Spinal cord (tissue), 10 donors: ENCODE measurements at regions not wholly inside any gene's neighbourhood (a gene's known extent, or its start where the extent isn't known, plus 50 kb on each side); places are given as distances from the start of the nearest gene placed in this dataset. TPM values are rescaled to one million over a fixed set of nuclear protein-coding genes. Genes with fewer than 3 reads are reported as not detected.
"Not testable (repeated sequence)": the region's sequence is repeated elsewhere in the genome, so short reads cannot be mapped to it uniquely, and the experiment has no call there.

Experiments
- DNase-seq, 6 donors: peaks; one replicate each; pipeline versions ENCODE4 v3.0.0 to v3.0.0-alpha.2; 2013 to 2015; ENCODE audit warnings: low spot score in 6 of 6, low read depth in 4 of 6
- H3K27ac ChIP-seq: one replicate; pipeline ENCODE4 v1.5.1; 2013; ENCODE audit warnings: low read depth, low read length, control low read depth
- H3K27me3 ChIP-seq: one replicate; pipeline ENCODE4 v1.6.1; 2013; ENCODE audit warnings: low read length; ENCODE audit not compliant: control insufficient read depth, insufficient read depth
- H3K36me3 ChIP-seq: one replicate; pipeline ENCODE4 v1.6.1; 2013; ENCODE audit warnings: low read length; ENCODE audit not compliant: control insufficient read depth, insufficient read depth
- H3K4me1 ChIP-seq: one replicate; pipeline ENCODE4 v1.6.1; 2013; ENCODE audit warnings: low read length; ENCODE audit not compliant: control insufficient read depth, insufficient read depth
- H3K4me3 ChIP-seq: one replicate; pipeline ENCODE4 v1.5.1; 2013; ENCODE audit warnings: low read depth, low read length, control low read depth
- H3K9me3 ChIP-seq: one replicate; pipeline ENCODE4 v1.6.1; 2013; ENCODE audit warnings: low read length; ENCODE audit not compliant: control insufficient read depth, insufficient read depth
- WGBS: methylation state at CpG from one replicate; pipeline ENCODE4 v1.1.5; 2013; ENCODE audit warnings: missing lambda C conversion rate; ENCODE audit not compliant: insufficient coverage; 5-methylcytosine and 5-hydroxymethylcytosine counted together
- small RNA-seq: library from RNA; depleted of rRNA; stranded (forward); fragments of <200 nt; gene quantifications from one replicate; pipeline ENCODE3, GENCODE V24; 2014; ENCODE audit warnings: low replicate concordance
- donor health status: healthy.

DNA sequence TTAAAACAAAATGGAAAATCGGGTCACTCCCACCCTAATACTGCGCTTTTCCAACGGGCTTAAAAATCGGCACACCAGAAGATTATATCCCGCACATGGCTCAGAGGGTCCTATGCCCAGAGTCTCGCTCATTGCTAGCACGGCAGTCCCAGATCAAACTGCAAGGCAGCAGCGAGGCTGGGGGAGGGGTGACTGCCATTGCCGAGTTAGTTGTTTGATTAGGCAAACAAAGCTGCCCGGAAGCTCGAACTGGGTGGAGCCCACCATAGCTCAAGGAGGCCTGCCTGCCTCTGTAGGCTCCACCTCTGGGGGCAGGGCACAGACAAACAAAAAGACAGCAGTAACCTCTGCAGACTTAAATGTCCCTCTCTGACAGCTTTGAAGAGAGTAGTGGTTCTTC is 100.7 kb upstream of the KLHL1 start:
- not testable (repeated sequence) for H3K27ac ChIP-seq, H3K9me3 ChIP-seq, H3K36me3 ChIP-seq, H3K27me3 ChIP-seq, H3K4me3 ChIP-seq, DNase-seq, H3K4me1 ChIP-seq
- 82% methylated on average over 9 of the region's 11 CpGs for WGBS

DNA sequence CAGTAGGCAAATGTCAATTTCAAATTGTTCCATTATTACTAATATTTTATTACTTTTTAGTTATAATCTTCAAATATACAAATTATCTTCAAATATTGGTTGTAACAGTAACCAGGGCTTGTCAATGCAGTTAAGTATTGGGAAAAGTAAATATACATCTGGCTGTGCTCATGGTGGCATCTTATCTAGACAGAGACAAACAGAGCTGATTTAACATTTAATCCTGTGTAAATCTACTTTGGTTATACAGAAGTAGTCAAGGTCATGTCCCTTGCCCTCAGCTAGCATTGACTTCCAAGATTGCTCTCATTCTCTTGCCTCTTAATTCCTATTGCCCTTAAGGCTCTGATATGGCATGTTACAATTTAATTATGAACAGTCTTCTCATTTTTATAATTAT is 98.4 kb upstream of the KLHL1 start:
- Histone ChIP-seq H3K4me1 (no peaks in the 10 kb centered on the region), H3K36me3 (no peaks in the 10 kb centered on the region), H3K4me3 (no peak overlapping the region), H3K9me3 (no peaks in the 10 kb centered on the region), H3K27ac (no peak overlapping the region), H3K27me3 (no peaks in the 10 kb centered on the region)
- DNase-seq = no peak

DNA sequence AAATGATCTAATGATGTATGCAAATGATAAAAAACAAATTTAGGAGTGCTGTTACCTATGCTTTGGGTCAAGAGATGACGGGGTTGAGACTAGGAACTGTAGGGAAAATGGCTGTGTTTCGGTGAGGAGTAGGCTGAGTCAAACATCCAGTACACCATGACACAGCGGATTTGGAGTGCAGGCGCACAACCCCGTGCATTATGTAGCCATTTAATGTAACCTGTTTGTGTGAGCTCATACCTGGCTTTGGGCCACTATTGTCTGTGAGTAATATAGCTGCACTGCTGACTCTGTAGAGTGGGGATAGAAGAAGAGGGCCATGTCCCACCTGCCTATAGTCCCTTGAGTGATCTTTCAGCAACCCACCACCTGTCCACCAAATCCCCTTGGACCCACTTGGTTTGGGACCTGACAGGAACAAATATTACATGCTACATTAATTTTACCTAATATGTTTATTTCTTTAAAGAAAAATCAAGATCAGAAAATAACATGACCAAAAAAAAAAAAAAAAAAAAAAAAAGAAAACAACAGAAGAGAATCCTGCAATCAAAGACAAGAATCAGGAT is 95.5 kb upstream of the KLHL1 start:
- DNase-seq = no peak
- 98% methylated on average over 5 of the region's 5 CpGs for WGBS
- Histone ChIP-seq H3K9me3 (no peaks in the 10 kb centered on the region), H3K4me3 (no peak overlapping the region), H3K36me3 (no peaks in the 10 kb centered on the region), H3K27ac (no peak overlapping the region), H3K27me3 (no peaks in the 10 kb centered on the region), H3K4me1 (no peaks in the 10 kb centered on the region)

DNA sequence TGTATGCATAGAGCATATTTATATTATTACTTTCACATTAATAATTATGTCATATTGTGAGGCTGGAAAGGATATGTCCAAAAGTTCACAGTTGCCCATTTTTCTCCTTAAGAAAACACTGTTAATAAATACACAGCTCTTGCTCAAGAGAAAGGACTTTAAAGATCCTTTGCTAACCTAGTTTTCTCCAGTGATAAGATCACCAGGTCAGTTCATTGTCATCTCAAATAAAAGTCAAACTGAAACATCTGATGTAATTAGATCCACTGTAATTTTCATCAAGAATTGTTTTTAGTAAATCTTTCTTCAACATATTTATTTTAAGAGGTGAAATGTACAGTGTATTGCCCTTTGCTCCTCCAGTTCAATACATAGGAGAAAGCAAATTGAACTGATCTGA is 82.8 kb upstream of the KLHL1 start:
- no peaks in the 10 kb centered on the region for H3K36me3 ChIP-seq
- no peak for DNase-seq
- no peaks in the 10 kb centered on the region for H3K9me3 ChIP-seq
- no peak overlapping the region for H3K27ac ChIP-seq
- H3K4me1 ChIP-seq = no peaks in the 10 kb centered on the region
- no peak overlapping the region for H3K4me3 ChIP-seq
- no peaks in the 10 kb centered on the region for H3K27me3 ChIP-seq

DNA sequence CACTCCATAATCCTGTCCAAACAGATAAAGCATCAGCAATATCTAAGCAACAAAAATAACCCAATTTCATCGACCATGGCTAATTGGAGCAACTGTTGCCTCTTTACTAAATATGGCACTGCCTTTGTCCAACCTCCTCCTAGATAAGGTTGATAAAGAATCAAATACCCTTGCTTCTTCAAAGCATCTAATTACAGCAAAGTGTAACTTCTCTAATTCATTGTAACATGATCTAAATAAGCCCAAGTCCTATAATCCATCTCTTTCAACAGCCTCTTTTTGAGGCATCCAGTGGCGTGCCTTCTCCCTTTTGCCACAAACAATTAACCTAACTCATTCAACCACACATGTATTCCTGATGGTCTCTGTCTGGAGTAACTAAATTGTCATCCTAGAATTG is 81.7 kb upstream of the KLHL1 start:
- H3K27me3 ChIP-seq = no peaks in the 10 kb centered on the region
- no peaks in the 10 kb centered on the region for H3K9me3 ChIP-seq
- H3K4me3 ChIP-seq = no peak overlapping the region
- H3K36me3 ChIP-seq = no peaks in the 10 kb centered on the region
- H3K4me1 ChIP-seq = no peaks in the 10 kb centered on the region
- H3K27ac ChIP-seq = no peak overlapping the region
- 80% methylated on average over 1 of the region's 2 CpGs for WGBS
- DNase-seq = no peak

DNA sequence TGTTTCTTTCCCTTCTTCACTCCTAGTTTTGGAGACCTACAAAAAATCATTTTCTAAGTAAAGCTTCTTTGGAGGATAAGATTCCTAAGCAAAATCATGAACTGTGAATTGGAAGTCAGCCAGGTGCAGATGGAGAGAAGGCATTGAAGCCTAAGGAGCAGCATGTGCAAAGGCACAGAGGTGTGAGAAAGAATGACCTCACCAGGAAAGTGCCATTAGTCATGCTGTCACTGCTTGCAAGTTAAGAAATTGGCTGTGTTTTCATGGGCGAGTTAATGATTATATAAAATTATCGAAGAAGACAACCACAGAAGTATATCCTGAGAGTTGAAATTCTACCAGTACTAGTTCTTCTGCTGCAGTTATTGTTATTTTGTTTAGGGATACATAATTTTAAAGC is 80.3 kb upstream of the KLHL1 start:
- Histone ChIP-seq H3K9me3 (no peaks in the 10 kb centered on the region), H3K4me1 (no peaks in the 10 kb centered on the region), H3K4me3 (no peak overlapping the region), H3K27ac (no peak overlapping the region), H3K36me3 (no peaks in the 10 kb centered on the region), H3K27me3 (no peaks in the 10 kb centered on the region)
- WGBS = no CpG with 5 or more reads among the region's 2 CpGs
- DNase-seq = peak in 1 of 6 donors; percentile 1

DNA sequence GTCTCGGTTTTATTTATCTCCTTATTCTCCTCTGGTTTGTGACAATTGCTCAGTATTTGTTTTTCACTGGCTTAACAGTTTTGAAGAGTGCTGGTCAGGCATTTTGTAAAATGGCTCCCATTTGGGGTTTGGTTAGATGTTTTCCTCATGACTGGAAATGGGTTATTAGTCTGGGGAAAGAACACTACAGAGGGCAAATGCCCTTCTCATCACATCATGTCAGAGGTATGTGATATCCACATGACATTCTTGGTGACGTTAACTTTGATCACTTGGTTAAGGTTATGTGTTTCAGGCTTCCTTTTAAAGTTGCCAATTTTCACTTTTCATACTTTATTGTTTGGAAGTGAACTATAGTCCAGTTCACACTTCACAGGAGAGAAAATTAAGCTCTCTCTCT is 74.8 kb upstream of the KLHL1 start:
- DNase-seq = no peak
- Histone ChIP-seq H3K27ac (no peak overlapping the region), H3K36me3 (no peaks in the 10 kb centered on the region), H3K4me3 (no peak overlapping the region), H3K27me3 (no peaks in the 10 kb centered on the region), H3K4me1 (no peaks in the 10 kb centered on the region), H3K9me3 (no peaks in the 10 kb centered on the region)
- WGBS = no CpG with 5 or more reads among the region's 2 CpGs

Small RNAs in the stretch of these regions (small RNA-seq; reads per million reads assigned to genes)
- gene AL445264.1 = not detected
- gene RNU6-54P = not detected
